ENCODE measurements at regions not wholly inside any gene's neighbourhood (a gene's known extent, or its start where the extent isn't known, plus 50 kb on each side); places are given as distances from the start of the nearest gene placed in this dataset.
"Not testable (repeated sequence)": the region's sequence is repeated elsewhere in the genome, so short reads cannot be mapped to it uniquely, and the experiment has no call there.

- no peaks in the 10 kb centered on the region for H3K36me3 ChIP-seq (ENCODE audit: insufficient read depth, low read length)
- no peaks in the 10 kb centered on the region for H3K79me2 ChIP-seq (ENCODE audit: insufficient read depth, low read length)
- H3K4me3 ChIP-seq (ENCODE audit: low read depth in 1 of 2, low read length in 2 of 2) = no peak overlapping the region
- no peaks in the 10 kb centered on the region for H4K20me1 ChIP-seq (ENCODE audit: insufficient read depth, low read length)
- ATAC-seq (ENCODE audit: insufficient read depth, low read depth) = no peak
- no peaks in the 10 kb centered on the region for H3K9me3 ChIP-seq (ENCODE audit: insufficient read depth, low read length, severe bottlenecking)
- DNase-seq = no peak
- H3K4me2 ChIP-seq (ENCODE audit: insufficient read depth, low read length) = no peak overlapping the region
- no peak overlapping the region for H3K27ac ChIP-seq (ENCODE audit: low read length)
- no peak overlapping the region for H3K9ac ChIP-seq (ENCODE audit: low read depth, low read length)
- no peaks in the 10 kb centered on the region for H3K27me3 ChIP-seq (ENCODE audit: insufficient read depth, low read length, poor library complexity)
- TF ChIP-seq EZH2 (IDR thresholded peaks at IDR 0.05; ENCODE audit: borderline replicate concordance, low read depth, low read length, severe bottlenecking) = no peak
- TF ChIP-seq CTCF (IDR thresholded peaks at IDR 0.05; ENCODE audit: borderline replicate concordance, extremely low read depth, low read length, poor library complexity, severe bottlenecking) = no peak
- no peak overlapping the region for H2AFZ ChIP-seq (ENCODE audit: low read depth, low read length)
- no peaks in the 10 kb centered on the region for H3K4me1 ChIP-seq (ENCODE audit: insufficient read depth, low read length)
Observed at GRCh38 chr4:10226756-10227155, 110.2 kb upstream of the WDR1 start.

GRCh38 chr4:10225096-10225495, 108.5 kb upstream of the WDR1 start:
- no peaks in the 10 kb centered on the region for H4K20me1 ChIP-seq (ENCODE audit: insufficient read depth, low read length)
- H3K9ac ChIP-seq (ENCODE audit: low read depth, low read length) = no peak overlapping the region
- TF ChIP-seq EZH2 (IDR thresholded peaks at IDR 0.05; ENCODE audit: borderline replicate concordance, low read depth, low read length, severe bottlenecking) (no peak), CTCF (IDR thresholded peaks at IDR 0.05; ENCODE audit: borderline replicate concordance, extremely low read depth, low read length, poor library complexity, severe bottlenecking) (no peak)
- no peaks in the 10 kb centered on the region for H3K79me2 ChIP-seq (ENCODE audit: insufficient read depth, low read length)
- DNase-seq = no peak
- H3K9me3 ChIP-seq (ENCODE audit: insufficient read depth, low read length, severe bottlenecking) = no peaks in the 10 kb centered on the region
- no peak overlapping the region for H2AFZ ChIP-seq (ENCODE audit: low read depth, low read length)
- no peak overlapping the region for H3K27ac ChIP-seq (ENCODE audit: low read length)
- no peaks in the 10 kb centered on the region for H3K27me3 ChIP-seq (ENCODE audit: insufficient read depth, low read length, poor library complexity)
- ATAC-seq (ENCODE audit: insufficient read depth, low read depth) = no peak
- no peaks in the 10 kb centered on the region for H3K4me1 ChIP-seq (ENCODE audit: insufficient read depth, low read length)
- H3K36me3 ChIP-seq (ENCODE audit: insufficient read depth, low read length) = no peaks in the 10 kb centered on the region
- no peak overlapping the region for H3K4me2 ChIP-seq (ENCODE audit: insufficient read depth, low read length)
- no peak overlapping the region for H3K4me3 ChIP-seq (ENCODE audit: low read depth in 1 of 2, low read length in 2 of 2)

- ATAC-seq (ENCODE audit: insufficient read depth, low read depth) = no peak
- Histone ChIP-seq H4K20me1 (ENCODE audit: insufficient read depth, low read length) (no peaks in the 10 kb centered on the region), H3K27ac (ENCODE audit: low read length) (no peak overlapping the region), H3K4me2 (ENCODE audit: insufficient read depth, low read length) (no peak overlapping the region), H3K9me3 (ENCODE audit: insufficient read depth, low read length, severe bottlenecking) (no peaks in the 10 kb centered on the region), H2AFZ (ENCODE audit: low read depth, low read length) (no peak overlapping the region), H3K4me1 (ENCODE audit: insufficient read depth, low read length) (no peaks in the 10 kb centered on the region), H3K36me3 (ENCODE audit: insufficient read depth, low read length) (no peaks in the 10 kb centered on the region), H3K4me3 (ENCODE audit: low read depth in 1 of 2, low read length in 2 of 2) (no peak overlapping the region), H3K9ac (ENCODE audit: low read depth, low read length) (no peak overlapping the region), H3K79me2 (ENCODE audit: insufficient read depth, low read length) (no peaks in the 10 kb centered on the region), H3K27me3 (ENCODE audit: insufficient read depth, low read length, poor library complexity) (no peaks in the 10 kb centered on the region)
- no peak for DNase-seq
- no peak for TF ChIP-seq EZH2 (IDR thresholded peaks at IDR 0.05; ENCODE audit: borderline replicate concordance, low read depth, low read length, severe bottlenecking)
- TF ChIP-seq CTCF (IDR thresholded peaks at IDR 0.05; ENCODE audit: borderline replicate concordance, extremely low read depth, low read length, poor library complexity, severe bottlenecking) = no peak
Observed at GRCh38 chr4:10223782-10224181, 107.2 kb upstream of the WDR1 start.

- H3K4me3 ChIP-seq (ENCODE audit: low read depth in 1 of 2, low read length in 2 of 2); H3K79me2 ChIP-seq (ENCODE audit: insufficient read depth, low read length); H3K4me2 ChIP-seq (ENCODE audit: insufficient read depth, low read length); H3K27ac ChIP-seq (ENCODE audit: low read length); H4K20me1 ChIP-seq (ENCODE audit: insufficient read depth, low read length); DNase-seq; H2AFZ ChIP-seq (ENCODE audit: low read depth, low read length); H3K9me3 ChIP-seq (ENCODE audit: insufficient read depth, low read length, severe bottlenecking); H3K4me1 ChIP-seq (ENCODE audit: insufficient read depth, low read length); ATAC-seq (ENCODE audit: insufficient read depth, low read depth); H3K9ac ChIP-seq (ENCODE audit: low read depth, low read length); H3K36me3 ChIP-seq (ENCODE audit: insufficient read depth, low read length); H3K27me3 ChIP-seq (ENCODE audit: insufficient read depth, low read length, poor library complexity): not testable (repeated sequence)
Observed at GRCh38 chr4:10213481-10213880, 96.9 kb upstream of the WDR1 start.

All from DND-41 (cell line).